OCI-LY1 (cell line): ENCODE measurements at regions not wholly inside any gene's neighbourhood (a gene's known extent, or its start where the extent isn't known, plus 50 kb on each side); places are given as distances from the start of the nearest gene placed in this dataset.

Source experiments
- CTCF ChIP-seq: fragments of 200-600 bp; sonication (generic), shearing (Covaris generic); IDR thresholded peaks from 2 replicates; pipeline ENCODE4 v1.5.1; 2017; ENCODE audit warnings: mild to moderate bottlenecking, antibody characterized with exemption, low read length, moderate library complexity, mixed read lengths
- EZH2 ChIP-seq: fragments of 200-600 bp; sonication (generic), shearing (Covaris generic); IDR thresholded peaks from 2 replicates; pipeline ENCODE4 v1.8.0; 2017; ENCODE audit warnings: borderline replicate concordance, mixed run types, mild to moderate bottlenecking, antibody characterized with exemption, low read length, moderate library complexity, mixed read lengths

GRCh38 chr15:97576929-97577645 is 383.4 kb upstream of the ARRDC4 start:
- TF ChIP-seq CTCF (no peak), EZH2 (no peak)
